Activated CD4-positive, alpha-beta T cell treated with anti-CD3 and anti-CD28 coated beads, Interleukin-2, amount 50 U/mL, for 16 hours (primary cell): ENCODE measurements at regions not wholly inside any gene's neighbourhood (a gene's known extent, or its start where the extent isn't known, plus 50 kb on each side); places are given as distances from the start of the nearest gene placed in this dataset.
"Not testable (repeated sequence)": the region's sequence is repeated elsewhere in the genome, so short reads cannot be mapped to it uniquely, and the experiment has no call there.

Source experiments
- DNase-seq: peaks from one replicate; pipeline ENCODE4 v3.0.0-alpha.2; 2020

DNA sequence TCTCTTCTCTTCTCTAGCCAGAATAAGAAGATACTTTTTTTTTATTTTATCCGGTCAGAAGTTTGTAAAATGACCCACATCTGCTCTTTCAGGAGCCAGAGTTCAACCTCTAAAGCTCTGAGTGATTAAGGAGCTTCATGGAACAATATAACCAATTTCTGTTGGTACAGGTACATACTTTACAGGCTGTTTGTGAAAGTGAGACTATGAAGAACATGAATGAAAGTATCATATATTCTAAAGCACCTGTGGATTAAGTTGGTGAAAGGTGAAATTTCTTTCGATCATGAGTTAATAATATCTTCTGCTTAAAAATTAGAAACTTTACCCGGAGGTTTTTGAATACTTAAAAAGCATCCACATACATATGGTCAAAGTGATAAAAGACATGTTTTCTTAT is 65.2 kb downstream of the DMRT2 start:
- no peak for DNase-seq

DNA sequence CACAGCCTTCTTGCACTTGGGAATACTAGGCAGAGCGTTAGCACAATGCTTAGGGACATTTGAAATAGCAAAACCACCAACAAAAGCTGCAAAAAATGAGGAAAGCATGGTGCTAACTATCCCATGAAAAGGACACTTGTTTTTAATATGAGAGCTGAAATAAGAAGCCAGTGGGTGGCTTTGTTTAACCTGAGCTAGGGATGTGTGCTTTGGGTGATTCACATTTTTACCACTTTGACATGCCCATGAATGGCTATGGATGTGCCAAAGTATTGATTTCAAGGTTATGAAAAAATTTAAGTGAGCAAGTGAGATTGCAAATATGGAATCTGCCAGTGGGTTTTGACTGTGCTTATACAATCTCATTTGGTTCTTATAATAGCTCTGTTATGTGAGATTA is 67.3 kb downstream of the DMRT2 start:
- DNase-seq, result no peak

DNA sequence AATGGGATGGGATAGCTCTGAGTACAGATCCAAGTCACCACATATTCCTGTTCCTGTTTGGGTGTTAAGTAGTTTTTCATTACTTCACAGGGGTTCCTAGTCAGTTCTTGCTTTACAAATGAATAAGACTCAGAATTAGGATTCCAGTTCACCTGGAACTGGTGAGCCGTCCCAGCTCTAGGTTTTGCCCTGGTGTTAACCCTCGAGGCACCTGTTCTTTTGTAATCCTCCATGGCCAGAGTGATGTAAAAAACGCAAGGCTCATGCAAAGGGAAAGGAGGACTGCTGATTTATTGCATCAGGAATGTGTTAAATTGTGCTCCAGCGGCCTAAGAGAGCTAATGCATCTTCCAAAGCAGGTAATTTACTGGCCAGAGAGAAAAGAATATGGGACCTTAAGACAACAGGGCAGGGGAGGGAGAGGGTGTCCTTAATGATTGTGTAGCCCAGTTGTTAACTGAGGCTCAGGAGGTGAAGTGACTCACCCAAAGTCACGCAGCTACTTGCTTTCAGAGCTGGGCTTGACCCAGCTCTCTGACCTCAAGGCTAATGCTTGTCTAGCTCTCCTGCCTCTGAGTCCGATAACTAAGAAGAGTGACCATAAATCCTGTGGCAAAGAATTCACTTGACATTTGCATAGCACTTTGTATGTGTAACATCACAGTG is 70.5 kb downstream of the DMRT2 start:
- no peak for DNase-seq

DNA sequence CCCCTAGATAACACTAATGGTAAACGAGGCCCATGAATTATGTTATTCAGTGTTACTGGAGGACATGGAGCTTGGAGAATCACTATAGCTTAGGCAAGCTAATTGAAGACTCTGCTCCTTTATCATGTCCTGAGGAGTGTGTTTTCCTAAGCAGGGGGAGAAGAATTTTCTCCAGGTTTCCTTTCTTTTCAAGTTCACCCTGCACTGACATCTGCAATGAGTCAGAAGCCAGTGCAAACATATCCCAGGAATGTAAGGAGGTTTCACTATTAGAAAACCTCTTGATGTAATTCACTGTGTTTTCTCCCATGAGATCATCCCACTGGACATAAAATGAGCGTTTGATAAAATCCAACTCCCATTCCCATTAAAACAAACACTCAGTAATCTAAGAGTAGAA is 75.6 kb downstream of the DMRT2 start:
- DNase-seq, result no peak

DNA sequence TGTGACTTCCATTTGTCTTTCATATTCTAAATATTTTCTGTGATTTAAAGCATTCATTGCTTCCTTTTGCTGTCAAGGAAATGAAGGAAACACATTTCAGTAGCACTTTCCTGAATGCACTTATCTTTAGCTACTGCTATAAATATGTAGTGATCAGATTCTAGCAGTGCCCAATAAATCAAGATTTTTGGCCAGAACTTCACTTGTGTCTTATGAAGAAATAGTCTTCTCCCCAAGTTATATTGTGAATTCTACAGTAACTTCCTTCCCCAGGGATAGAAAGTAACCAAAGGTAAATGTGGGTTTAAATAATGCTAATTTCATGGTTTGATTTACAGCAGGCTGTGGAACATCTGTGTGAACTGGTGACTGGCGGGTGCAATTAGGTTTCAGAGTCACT is 77.9 kb downstream of the DMRT2 start:
- DNase-seq, result no peak

DNA sequence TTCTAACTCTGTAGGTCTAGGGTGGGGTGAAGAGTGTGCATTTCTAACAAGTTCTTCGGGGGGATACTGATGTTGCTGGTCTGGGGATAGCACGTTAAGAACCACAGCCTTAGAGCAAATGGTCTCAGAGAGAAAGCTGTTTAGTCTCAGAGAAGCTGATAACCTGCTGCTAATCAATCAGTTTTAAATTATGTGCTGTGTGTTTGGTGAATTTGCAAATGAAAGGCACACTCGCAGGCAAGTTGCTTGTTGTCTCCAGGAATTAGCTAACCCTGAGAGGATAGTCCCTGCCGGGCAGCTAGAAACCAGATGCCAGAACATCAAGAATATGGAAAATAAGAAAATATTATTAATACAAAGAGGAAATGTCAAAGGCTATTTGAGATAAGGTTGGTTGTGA is 79.2 kb downstream of the DMRT2 start:
- no peak for DNase-seq

DNA sequence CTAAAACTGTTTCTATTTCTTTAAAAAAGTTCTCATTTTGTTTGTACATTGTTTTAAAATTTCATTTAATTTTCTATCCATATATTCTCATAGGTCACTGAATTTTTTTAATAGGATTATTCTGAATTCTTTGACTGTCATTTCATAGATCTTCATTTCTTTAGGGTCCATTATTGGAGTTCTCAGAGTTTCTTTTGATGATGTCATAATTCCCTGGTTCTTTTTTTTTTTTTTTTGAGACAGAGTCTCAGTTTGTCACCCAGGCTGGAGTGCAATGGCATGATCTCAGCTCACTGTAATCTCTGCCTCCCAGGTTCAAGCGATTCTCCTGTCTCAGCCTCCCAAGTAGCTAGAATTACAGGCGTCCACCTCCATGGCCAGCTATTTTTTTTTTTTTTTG is 89.9 kb downstream of the DMRT2 start:
- DNase-seq, result no peak

DNA sequence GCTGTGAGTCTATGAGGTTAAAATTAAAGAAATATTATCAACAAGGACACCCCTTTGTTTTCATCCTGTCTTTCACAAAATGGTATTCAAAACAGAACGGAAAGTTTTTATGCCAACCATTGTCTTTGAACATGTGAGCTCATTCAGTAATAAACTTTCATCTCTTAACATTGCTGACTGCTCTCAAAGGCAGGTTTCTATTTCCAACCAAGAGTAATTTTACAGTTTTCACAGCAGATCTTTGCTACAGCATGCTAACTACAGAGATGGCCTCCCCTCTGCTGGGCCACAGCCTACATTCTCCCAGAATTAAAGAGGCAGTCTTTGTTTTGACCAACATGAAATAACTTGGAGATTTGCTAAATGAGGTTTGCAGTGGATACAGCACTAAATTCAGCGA is 101.5 kb downstream of the DMRT2 start:
- no peak for DNase-seq

DNA sequence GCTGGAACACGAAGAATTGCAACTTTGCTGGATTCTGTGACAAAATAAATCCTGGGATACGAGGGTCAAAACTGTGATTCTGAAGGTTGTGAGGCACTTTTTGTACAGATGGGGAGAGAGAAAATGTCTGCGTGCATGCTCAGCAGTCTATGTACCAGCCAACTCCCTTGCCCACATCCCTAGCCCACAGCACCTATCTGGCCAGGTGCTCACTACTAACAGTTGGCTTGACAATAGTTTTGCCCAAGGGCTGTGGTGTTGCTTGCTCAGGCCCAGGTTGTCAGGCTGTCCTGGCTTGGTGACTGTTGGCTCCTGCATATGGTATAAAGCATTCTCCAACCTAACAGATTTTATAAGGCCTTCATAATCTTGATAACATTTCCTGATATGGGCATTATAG is 102.0 kb downstream of the DMRT2 start:
- DNase-seq, result no peak

DNA sequence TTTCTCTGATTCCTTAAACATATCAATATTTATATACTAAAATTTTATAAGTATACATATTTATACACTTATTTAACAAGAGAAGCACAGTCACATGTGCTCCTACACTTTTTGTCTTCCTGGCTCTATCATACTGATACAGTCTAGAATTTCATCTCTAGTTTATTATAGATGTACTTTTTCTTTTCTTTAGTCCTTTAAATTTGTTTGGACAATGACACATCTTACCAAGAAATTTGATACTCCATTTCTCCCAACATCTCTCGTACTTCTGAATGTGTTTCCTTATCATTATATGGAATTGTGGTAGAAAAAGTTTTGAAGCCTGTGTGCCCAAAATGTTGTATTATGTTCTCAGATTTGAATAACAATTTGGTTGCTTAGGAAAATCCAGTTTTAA is 104.6 kb downstream of the DMRT2 start:
- DNase-seq, result no peak

DNA sequence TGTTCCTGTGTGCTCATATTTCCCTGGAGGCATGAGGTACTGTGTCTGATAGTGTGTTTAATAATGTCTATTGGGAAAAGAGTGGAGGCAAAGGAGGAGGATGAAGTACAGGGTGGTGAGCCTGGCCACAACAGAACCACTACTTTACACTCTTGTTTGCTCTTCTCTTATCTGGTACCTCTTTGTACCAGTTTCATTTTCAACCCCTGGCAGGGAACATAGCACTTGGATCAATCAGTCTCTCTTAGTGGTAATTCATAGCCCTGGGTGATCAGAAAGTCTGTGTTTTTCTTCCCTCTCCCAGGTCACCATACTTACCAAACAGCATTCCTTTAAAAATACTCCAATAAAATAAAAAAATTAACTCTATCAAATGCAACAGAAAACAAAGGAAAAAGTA is 105.4 kb downstream of the DMRT2 start:
- no peak for DNase-seq

DNA sequence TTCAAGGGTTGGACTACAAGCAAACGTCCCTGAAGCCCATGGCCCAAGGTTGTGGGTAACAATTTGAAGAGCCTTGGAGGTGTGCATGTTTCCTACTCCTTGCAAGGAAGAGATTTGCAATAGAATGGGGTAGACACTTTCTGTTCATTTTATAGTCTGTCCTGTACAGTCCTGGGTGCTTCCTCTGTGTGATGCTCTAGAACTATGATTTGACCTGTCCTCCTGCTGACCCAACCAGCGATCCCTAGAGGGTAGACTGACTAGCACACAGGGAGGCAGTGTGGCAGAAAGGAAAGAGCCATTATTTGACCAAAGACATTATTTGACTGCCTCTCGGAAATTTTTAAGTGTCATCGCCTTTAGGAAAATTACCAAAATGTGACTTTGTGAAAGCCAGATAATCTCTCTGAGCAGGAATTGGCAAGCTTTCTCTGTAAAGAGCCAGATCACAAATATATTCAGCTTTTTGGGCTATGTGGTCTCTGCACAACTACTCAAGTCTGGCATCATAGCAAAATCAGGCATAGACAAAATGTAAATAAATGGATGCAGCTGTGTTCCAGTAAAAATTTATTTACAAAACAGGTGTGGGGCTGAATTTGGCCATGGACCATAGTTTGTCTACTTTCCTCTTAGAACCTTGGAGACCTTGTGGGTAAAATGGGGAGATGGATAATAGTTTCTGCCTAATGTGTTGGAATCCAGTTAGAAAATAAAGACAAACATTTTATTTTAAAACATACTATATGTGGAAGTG is 106.8 kb downstream of the DMRT2 start:
- no peak for DNase-seq

DNA sequence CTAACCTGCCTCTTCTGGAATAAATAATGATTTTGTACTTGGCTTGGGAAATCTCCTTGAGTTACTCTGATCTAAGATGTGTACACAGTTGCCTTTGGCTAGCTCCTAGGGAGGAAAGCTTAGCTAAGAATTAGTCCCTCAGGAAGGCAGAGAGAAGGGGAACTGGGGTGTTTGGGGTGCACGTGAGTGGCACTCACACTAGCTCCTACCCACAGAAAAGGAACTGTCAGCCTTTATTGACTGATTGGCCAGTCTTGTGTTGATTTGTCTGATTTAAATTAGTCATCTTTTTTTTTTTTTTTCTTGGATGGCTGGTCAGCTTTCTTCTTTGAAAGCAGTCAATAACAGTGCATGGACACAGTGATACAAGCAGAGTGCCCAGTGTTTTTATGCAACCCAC is 107.7 kb downstream of the DMRT2 start:
- no peak for DNase-seq

DNA sequence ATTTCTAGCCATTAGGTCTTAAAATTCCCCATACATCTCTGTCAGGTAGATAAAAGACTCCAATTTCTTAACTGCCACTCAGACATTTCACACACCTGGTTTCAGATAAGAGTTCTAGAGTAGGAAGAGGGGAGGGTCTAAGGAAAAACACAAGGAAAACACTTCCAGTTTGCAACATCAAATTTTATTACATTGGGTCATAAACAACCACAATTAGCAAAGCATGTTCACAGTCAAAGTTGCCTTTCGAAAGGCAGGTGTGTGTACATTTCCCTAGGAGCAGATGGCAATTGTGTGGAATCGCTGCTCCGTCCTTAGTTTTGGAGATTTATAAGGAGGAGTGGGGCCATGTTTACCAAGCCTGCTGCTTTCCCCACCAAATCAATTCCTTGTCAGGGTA is 120.8 kb downstream of the DMRT2 start:
- no peak for DNase-seq

DNA sequence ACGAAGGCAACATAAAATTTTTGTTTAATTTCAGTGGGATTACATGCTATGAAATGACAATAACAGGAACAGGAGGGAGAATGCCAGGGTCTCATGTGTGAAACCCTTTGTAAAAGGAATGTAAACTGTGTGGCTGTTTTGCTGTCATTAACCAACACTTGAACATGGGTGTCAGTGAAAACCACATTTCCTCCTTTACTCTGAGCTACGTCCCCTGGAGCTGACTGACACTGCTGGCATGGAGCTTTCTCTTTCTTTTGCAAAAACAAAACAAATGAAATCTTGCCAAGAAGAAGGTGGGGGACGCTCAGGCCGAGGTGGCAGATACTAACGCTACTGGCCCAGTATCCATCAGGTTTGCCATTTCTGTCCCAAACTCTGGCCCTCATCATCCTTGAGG is 121.4 kb downstream of the DMRT2 start:
- DNase-seq, result no peak

DNA sequence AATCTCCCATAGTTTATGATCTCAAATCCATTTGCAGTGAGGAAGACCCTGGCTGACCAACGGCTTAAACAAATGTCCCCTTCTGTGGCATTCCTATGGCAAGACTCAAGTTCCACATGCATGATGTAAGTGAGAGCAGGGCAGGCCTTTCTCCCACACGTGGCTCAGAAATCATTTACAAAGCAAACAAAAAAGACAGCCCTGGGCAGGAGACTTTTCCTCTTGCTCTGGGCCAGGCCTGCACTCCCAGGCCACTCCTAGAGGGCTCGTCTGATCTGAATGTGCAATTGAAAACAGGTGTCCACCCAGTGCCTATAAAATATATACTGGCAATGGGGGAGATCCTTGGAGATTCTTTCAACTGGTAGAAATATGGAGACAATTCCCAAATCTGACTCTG is 123.1 kb downstream of the DMRT2 start:
- no peak for DNase-seq

DNA sequence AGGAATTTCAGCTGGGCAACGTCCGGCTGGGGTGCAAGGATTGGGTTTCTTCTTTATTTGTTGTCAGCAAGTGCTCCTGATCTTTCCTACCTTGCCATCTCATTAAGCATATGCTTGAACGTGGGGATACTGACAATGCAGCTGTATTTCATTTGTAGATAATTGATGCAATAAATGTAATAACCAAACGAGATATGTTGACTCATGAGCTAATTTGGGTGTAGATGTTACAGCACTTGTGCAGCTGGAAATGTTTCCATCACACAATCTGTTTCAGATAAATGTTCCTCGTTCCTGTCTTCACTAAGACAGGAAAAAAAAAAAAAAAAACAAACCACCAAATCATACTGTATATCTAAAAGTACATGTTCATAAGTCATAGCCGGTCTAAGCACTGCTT is 123.8 kb downstream of the DMRT2 start:
- DNase-seq, result no peak

DNA sequence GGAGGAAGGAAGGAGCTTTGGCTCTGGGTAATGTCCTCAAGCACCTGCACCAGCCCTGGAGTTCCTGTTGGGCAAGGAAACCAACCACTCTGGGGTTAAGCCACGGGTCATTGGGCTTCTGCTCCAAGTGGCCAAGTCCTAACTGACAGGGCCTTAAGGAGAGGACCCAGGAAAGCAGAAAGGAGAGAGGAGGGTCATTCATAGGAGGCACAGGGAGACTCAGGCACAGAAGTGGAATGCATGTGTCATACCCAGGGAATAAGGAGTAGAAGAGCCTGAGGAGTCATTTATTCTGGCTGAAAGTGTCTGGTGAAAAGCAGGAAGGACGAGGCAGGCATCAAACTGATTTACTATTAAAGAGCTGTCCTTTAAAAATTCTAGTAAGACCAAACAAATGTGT is 129.2 kb downstream of the DMRT2 start:
- DNase-seq, result no peak

DNA sequence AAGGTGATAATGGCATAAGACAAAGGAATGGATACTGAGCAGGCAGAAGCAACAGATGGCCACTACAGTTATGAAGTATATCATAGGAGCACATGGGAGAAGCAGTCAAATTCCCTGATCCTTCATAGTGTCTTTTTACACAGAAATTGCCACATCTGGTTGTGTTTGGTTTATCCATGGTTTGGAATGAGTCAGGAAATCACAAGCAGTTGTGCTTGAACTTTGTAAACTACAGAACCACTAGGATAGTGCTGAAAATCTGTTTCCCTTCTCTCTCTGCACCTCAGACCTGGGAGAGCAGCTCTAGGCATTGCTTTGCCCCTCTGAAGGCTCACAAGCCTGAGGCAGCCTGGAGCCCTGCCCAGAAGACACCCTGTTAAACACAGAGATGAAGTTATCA is 134.0 kb downstream of the DMRT2 start:
- no peak for DNase-seq

DNA sequence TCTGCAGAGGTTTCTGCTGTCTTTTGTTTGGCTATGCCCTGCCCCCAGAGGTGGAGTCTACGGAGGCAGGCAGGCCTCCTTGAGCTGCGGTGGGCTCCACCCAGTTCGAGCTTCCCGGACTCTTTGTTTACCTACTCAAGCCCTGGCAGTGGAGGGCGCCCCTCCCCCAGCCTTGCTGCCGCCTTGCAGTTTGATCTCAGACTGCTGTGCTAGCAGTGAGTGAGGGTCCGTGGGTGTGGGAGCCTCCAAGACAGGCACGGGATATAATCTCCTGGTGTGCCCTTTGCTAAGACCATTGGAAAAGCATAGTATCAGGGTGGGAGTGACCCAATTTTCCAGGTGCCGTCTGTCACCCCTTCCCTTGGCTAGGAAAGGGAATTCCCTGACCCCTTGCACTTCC is 137.0 kb downstream of the DMRT2 start:
- not testable (repeated sequence) for DNase-seq

DNA sequence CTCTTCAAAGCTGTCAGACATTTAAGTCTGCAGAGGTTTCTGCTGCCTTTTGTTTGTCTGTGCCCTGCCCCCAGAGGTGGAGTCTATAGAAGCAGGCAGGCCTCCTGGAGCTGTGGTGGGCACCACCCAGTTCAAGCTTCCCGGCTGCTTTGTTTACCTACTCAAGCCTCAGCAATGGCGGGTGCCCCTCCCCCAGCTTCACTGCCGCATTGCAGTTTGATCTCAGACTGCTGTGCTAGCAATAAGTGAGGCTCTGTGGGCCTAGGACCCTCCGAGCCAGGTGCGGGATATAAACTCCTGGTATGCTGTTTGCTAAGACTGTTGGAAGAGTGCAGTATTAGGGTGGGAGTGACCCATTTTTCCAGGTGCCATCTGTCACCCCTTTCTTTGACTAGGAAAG is 145.5 kb downstream of the DMRT2 start:
- DNase-seq, result not testable (repeated sequence)

DNA sequence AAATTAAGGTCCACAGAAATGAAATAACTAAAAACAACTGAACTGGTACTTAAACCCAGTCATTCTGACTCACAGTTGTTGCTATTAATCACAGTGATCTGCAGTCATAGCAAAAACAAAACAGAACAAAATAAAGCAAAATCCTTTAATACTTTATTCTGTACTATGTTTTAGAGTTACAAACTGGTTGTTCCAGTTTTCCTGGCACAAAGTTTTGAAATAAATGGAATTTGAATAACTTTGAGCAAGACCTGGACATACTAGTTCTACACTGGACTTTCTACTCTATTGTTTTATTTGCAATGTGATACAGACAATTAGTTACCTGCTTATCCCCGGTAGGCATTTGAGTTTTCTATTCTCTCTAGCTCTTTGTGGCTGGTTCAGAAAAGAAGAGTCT is 147.9 kb downstream of the DMRT2 start:
- no peak for DNase-seq

DNA sequence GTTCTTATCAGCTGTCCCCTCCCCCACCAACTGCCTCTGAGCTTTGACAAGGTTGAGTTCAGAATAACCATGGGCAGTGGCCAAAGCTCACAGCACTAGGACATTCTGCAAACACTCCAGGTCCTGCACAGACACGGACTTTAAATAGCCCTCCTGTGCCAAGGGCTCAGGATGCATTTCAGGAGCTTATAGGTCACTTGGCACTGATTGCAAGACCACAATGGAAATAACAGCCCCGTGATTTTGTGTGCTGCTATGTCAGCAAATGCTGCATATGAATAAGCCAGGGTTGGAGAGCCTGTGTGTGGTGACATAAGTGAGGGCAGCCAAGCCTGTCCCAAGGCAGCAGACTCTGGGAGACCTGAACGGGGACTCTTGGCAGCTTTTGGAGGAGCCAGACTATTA is 150.7 kb downstream of the DMRT2 start:
- DNase-seq, result no peak

DNA sequence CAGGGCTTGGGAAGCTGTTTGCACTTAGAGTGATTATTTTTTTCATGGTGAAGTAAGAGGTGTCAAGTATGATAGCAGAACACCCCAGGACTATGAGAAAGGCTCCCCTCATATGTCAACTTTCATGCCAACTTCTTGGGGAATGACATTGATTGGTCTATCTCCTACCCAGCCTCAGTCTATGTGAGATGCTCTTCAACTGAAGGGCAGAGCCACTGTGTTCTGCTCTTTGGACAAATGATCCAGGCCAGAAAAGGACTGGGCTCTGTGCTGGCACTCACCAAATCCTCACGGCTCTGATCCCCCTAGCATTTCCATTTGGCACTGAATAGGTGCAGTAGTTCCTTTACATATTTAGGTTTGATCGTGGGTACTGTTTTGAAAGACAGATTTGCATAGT is 151.1 kb downstream of the DMRT2 start:
- DNase-seq, result no peak

DNA sequence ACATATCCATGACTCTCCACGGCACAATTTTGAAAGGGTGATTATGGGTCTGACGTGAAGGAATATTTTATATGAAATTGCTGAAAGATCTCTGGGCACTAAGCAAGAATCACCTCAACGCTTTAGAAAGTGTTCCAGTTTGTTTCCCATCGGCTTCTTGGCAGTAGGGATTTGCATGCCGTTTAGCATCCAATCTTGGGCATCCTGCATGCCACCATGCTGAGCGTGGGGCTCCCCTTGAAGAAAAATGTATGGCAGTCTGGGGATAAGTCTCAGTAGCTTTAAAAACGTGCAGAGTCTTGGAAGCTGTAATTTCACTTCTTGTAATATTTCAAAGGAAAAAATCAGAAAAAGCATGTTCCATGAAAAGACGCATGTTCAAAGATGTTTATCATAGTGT is 151.7 kb downstream of the DMRT2 start:
- DNase-seq, result no peak
